ENCODE measurements at regions not wholly inside any gene's neighbourhood (a gene's known extent, or its start where the extent isn't known, plus 50 kb on each side); places are given as distances from the start of the nearest gene placed in this dataset.

DNA sequence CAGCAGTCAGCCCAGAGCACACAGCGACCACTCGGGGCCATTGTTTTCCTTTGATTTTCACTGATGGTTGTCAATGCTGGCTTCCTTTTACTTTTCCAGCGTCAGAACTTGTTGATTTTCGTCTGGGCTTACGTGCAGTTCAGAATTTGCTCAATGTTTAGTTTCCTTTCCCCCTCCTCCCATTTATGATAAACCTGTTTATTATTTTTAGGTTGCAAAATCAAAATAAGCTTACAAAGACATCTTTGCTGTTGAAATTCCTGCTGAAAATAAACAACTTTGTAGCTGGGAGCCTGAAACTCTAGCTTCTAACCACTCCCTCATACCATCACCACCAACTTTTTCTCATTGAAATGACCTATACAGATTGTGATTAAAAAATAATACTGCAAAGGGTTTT lies 83.1 kb upstream of the LYZL1 start:
- Histone ChIP-seq H2AFZ (ENCODE audit: low read depth, low read length, poor library complexity, severe bottlenecking) (no peak overlapping the region), H3K9me3 (ENCODE audit: control insufficient read depth in 1 of 2, insufficient read depth in 1 of 2, low read depth in 1 of 2, low read length in 2 of 2) (no peaks in the 10 kb centered on the region), H4K20me1 (ENCODE audit: insufficient read depth) (no peaks in the 10 kb centered on the region), H3K4me2 (ENCODE audit: low read length) (no peak overlapping the region), H3K36me3 (ENCODE audit: control insufficient read depth in 1 of 2, insufficient read depth in 2 of 2, low read length in 2 of 2) (no peaks in the 10 kb centered on the region), H3K9me2 (ENCODE audit: insufficient read depth) (no peaks in the 10 kb centered on the region), H3K4me1 (ENCODE audit: control insufficient read depth in 1 of 2, insufficient read depth in 2 of 2, low read length in 2 of 2) (no peaks in the 10 kb centered on the region), H3K4me3 (replicated peaks in 1 of 2; ENCODE audit: low read depth in 1 of 2, low read length in 2 of 2) (no peak overlapping the region), H3K27ac (ENCODE audit: low read depth, low read length) (no peak overlapping the region), H3K27me3 (ENCODE audit: insufficient read depth, low read length) (no peaks in the 10 kb centered on the region), H3K79me2 (ENCODE audit: insufficient read depth, low read length) (no peaks in the 10 kb centered on the region), H3K9ac (ENCODE audit: low read length) (no peak overlapping the region)
- DNase-seq (ENCODE audit: low read depth, low spot score) (no peak), ATAC-seq (no peak)
- POLR2A ChIA-PET: no interaction called here
- no TSS peak for BruUV-seq (replicated peaks)
- TF ChIP-seq SP1 (IDR thresholded peaks at IDR 0.05; ENCODE audit: low read depth): no peak
- TF ChIP-seq RAD21 (IDR thresholded peaks at IDR 0.05; ENCODE audit: low read depth): no peak
- no peak for TF ChIP-seq EGR1 (IDR thresholded peaks at IDR 0.05; ENCODE audit: low read depth)
- TF ChIP-seq JUND (IDR thresholded peaks at IDR 0.05): no peak
- TF ChIP-seq EZH2phosphoT487 (IDR thresholded peaks at IDR 0.05; ENCODE audit: borderline replicate concordance): no peak
- TF ChIP-seq ZNF274 (IDR thresholded peaks at IDR 0.05; ENCODE audit: low read depth, low read length): no peak
- no peak for TF ChIP-seq POLR2AphosphoS5 (IDR thresholded peaks at IDR 0.05; ENCODE audit: low read depth, low read length)
- no peak for TF ChIP-seq EZH2 (IDR thresholded peaks at IDR 0.05)
- no peak for TF ChIP-seq TCF7L2 (IDR thresholded peaks at IDR 0.05; ENCODE audit: borderline replicate concordance, extremely low read depth, insufficient read depth, insufficient read length)
- TF ChIP-seq POLR2A (IDR thresholded peaks at IDR 0.05; ENCODE audit: borderline replicate concordance, extremely low read depth, insufficient read depth, insufficient read length): no peak
- TF ChIP-seq, protein P1, sequence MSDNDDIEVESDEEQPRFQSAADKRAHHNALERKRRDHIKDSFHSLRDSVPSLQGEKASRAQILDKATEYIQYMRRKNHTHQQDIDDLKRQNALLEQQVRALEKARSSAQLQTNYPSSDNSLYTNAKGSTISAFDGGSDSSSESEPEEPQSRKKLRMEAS (IDR thresholded peaks at IDR 0.05): no peak
- no peak for TF ChIP-seq SIN3A (IDR thresholded peaks at IDR 0.05; ENCODE audit: low read depth)
- TF ChIP-seq, protein P2, sequence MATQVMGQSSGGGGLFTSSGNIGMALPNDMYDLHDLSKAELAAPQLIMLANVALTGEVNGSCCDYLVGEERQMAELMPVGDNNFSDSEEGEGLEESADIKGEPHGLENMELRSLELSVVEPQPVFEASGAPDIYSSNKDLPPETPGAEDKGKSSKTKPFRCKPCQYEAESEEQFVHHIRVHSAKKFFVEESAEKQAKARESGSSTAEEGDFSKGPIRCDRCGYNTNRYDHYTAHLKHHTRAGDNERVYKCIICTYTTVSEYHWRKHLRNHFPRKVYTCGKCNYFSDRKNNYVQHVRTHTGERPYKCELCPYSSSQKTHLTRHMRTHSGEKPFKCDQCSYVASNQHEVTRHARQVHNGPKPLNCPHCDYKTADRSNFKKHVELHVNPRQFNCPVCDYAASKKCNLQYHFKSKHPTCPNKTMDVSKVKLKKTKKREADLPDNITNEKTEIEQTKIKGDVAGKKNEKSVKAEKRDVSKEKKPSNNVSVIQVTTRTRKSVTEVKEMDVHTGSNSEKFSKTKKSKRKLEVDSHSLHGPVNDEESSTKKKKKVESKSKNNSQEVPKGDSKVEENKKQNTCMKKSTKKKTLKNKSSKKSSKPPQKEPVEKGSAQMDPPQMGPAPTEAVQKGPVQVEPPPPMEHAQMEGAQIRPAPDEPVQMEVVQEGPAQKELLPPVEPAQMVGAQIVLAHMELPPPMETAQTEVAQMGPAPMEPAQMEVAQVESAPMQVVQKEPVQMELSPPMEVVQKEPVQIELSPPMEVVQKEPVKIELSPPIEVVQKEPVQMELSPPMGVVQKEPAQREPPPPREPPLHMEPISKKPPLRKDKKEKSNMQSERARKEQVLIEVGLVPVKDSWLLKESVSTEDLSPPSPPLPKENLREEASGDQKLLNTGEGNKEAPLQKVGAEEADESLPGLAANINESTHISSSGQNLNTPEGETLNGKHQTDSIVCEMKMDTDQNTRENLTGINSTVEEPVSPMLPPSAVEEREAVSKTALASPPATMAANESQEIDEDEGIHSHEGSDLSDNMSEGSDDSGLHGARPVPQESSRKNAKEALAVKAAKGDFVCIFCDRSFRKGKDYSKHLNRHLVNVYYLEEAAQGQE (IDR thresholded peaks at IDR 0.05; ENCODE audit: low read depth): no peak
- TF ChIP-seq, protein P3, sequence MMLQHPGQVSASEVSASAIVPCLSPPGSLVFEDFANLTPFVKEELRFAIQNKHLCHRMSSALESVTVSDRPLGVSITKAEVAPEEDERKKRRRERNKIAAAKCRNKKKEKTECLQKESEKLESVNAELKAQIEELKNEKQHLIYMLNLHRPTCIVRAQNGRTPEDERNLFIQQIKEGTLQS (IDR thresholded peaks at IDR 0.05): no peak
- no peak for TF ChIP-seq SRF (IDR thresholded peaks at IDR 0.05; ENCODE audit: low read depth)
- intact Hi-C loops (cut with micrococcal nuclease): no loop called here
- RAD21 ChIA-PET (ENCODE audit: low non-redundant PET in 1 of 2, low total read pairs in 2 of 2, uncharacterized antibody in 2 of 2, unreplicated experiment in 2 of 2): no interaction called here
- CTCF ChIA-PET: no interaction called here

Data from HCT116 (cell line).